ENCODE measurements at regions not wholly inside any gene's neighbourhood (a gene's known extent, or its start where the extent isn't known, plus 50 kb on each side); places are given as distances from the start of the nearest gene placed in this dataset.

DNA sequence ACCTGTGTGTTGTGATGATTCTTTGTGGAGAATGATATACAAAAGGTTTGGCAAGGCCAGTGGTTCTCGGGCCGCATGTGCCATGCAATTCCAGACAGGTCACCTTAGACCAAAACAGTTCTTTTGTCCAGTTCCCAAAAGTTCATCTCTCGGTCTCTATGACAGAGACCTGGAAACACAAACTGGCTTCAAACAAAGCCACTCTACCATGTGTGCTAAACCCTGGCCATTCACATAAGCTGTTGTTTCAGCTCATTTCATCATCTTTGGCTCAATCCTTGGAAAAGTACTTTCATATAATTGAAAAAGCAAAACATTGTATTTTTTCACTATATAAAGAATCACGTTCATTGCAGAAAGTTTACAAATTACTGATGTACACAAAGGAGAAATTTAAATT is 210.5 kb upstream of the SEMA6A start:
- TF ChIP-seq, protein P1, sequence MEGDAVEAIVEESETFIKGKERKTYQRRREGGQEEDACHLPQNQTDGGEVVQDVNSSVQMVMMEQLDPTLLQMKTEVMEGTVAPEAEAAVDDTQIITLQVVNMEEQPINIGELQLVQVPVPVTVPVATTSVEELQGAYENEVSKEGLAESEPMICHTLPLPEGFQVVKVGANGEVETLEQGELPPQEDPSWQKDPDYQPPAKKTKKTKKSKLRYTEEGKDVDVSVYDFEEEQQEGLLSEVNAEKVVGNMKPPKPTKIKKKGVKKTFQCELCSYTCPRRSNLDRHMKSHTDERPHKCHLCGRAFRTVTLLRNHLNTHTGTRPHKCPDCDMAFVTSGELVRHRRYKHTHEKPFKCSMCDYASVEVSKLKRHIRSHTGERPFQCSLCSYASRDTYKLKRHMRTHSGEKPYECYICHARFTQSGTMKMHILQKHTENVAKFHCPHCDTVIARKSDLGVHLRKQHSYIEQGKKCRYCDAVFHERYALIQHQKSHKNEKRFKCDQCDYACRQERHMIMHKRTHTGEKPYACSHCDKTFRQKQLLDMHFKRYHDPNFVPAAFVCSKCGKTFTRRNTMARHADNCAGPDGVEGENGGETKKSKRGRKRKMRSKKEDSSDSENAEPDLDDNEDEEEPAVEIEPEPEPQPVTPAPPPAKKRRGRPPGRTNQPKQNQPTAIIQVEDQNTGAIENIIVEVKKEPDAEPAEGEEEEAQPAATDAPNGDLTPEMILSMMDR (IDR thresholded peaks at IDR 0.05), result no peak
- no peak for TF ChIP-seq POLR2A (IDR thresholded peaks at IDR 0.05)

All from thyroid gland (tissue), 4 donors.